ENCODE measurements at regions not wholly inside any gene's neighbourhood (a gene's known extent, or its start where the extent isn't known, plus 50 kb on each side); places are given as distances from the start of the nearest gene placed in this dataset.

DNA sequence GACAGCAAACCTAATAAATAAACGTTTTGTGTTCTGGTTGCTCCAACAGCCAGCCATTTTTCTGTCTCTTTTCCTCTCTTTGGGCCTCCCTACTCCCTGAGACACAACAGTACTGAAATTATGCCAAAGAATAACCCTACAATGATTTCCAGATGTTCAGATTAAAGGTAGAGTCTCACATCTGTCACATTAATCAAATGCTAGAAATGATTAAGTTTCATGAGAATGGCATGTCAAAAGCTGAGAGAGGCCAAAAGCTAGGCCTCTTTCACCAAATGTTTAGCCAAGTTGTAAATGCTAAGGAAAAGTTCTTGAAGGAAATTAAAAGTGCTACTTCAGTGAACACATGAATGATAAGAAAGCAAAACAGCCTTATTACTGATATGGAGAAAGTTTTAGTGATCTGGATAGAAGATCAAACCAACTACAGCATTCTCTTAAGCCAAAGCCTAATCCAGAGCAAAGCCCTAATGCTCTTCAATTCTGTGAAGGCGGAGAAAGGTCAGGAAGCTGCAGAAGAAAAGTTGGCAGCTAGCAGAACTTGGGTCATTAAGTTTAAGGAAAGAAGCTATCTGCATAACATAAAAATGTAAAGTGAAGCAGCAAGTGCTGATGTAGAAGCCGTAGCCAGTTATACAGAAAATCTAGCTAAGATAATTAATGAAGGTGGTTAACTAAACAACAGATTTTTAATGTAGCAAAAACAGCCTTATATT lies 182.1 kb upstream of the NUDT6 start:
- intact Hi-C loops (cut with DNase I; ENCODE audit: low total_unique reads): loop anchor here (10.0 kb wide), 2 partner anchors 240 to 1160 kb away; no protein-coding TSS in a partner anchor
- DNase-seq (ENCODE audit: low spot score in 2 of 2): no peak
- TF ChIP-seq, protein P1, sequence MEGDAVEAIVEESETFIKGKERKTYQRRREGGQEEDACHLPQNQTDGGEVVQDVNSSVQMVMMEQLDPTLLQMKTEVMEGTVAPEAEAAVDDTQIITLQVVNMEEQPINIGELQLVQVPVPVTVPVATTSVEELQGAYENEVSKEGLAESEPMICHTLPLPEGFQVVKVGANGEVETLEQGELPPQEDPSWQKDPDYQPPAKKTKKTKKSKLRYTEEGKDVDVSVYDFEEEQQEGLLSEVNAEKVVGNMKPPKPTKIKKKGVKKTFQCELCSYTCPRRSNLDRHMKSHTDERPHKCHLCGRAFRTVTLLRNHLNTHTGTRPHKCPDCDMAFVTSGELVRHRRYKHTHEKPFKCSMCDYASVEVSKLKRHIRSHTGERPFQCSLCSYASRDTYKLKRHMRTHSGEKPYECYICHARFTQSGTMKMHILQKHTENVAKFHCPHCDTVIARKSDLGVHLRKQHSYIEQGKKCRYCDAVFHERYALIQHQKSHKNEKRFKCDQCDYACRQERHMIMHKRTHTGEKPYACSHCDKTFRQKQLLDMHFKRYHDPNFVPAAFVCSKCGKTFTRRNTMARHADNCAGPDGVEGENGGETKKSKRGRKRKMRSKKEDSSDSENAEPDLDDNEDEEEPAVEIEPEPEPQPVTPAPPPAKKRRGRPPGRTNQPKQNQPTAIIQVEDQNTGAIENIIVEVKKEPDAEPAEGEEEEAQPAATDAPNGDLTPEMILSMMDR (IDR thresholded peaks at IDR 0.05): no peak
- H3K4me3 ChIP-seq (ENCODE audit: low read depth, poor library complexity, severe bottlenecking): no peak overlapping the region
- WGBS, 2 donors: 56 to 70% methylated on average over 3 of the region's 3 CpGs

DNA sequence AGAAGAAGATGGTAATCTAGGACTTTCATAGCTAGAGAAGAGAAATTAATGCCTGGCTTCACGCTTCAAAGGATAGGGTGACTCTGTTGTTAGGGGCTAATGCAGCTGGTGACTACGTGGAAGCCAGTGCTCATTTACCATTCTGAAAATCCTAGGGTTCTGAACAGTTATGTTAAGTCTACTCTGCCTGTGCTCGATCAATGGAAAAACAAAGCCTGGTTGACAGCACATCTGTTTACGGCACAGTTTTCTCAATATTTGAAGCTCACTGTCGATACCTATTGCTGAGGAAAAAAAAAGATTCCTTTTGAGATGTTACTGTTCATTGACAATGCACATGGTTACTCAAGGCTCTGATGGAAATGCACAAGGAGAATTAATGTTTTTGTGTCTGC lies 182.6 kb upstream of the NUDT6 start:
- H3K4me3 ChIP-seq (ENCODE audit: low read depth, poor library complexity, severe bottlenecking): no peak overlapping the region
- WGBS, 2 donors: 91 to 96% methylated on average over 5 of the region's 5 CpGs
- DNase-seq (ENCODE audit: low spot score in 2 of 2): no peak
- no peak for TF ChIP-seq POLR2A (IDR thresholded peaks at IDR 0.05)
- TF ChIP-seq, protein P1 (IDR thresholded peaks at IDR 0.05): no peak
- intact Hi-C loops (cut with DNase I; ENCODE audit: low total_unique reads): loop anchor here (10.0 kb wide), 2 partner anchors 240 to 1160 kb away; no protein-coding TSS in a partner anchor

DNA sequence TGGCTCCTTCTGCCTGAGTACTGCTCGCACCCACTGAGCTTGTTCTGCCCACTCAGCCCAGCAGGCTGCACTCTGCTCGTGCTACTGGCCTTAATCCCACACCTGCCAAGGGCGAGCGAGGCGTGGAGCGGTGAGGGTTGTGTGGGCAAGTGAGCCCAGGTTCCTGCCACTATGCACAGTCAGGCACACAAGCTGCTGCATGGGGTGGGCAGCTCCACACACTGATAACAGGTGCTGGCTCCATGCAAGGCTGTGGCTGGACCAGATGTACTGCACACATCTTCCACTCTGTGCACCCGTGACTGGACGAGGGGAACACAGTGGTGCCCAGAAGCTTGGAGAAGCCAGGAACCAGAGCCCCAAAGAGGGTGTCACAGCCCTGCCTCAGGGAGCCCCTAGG lies 184.3 kb upstream of the NUDT6 start:
- 96 to 99% methylated on average over 6 to 8 of the region's 8 CpGs for WGBS, 2 donors
- intact Hi-C loops (cut with DNase I; ENCODE audit: low total_unique reads): loop anchor here (10.0 kb wide), 2 partner anchors 238 to 1158 kb away; no protein-coding TSS in a partner anchor

DNA sequence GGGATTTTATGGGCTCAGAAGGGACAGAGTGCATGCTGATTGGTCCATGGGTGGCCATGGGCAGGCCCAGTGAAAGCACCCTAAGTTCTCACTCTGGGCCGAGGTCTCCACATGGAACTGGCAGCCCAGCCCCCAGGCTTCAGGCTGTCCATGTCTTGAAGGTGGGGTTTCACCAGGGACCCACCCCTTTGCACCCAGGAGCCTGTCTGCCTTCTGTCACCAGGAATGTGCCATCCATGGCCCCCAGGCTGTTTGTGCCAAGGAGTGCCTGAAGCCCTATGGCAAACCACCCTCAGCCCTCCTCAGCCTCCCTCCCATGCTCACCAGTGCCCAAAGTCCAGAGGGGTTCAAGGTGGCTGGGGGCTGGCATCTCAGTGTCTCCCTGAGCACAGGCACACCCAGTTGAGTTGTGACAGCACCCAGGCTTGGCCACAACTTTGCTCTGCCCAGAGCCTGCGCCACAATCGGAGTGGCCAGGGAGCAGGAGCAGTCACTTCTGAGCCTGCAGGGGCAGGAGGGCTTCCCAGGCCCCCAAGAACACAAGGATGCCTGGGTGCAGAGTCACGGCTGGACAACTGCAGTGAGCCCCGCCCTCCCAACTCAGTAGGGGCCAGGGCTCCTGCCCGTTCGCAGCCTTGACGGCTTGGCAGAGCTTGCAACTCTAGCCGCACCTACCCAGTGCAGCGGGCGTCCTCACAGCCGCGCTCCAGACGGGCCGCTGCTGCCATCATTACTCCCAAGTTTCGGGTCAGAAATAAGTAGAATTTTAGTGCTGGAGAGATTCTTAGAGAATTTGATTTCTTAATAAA lies 185.3 kb upstream of the NUDT6 start:
- no peak for TF ChIP-seq POLR2A (IDR thresholded peaks at IDR 0.05)
- TF ChIP-seq, protein P1 (IDR thresholded peaks at IDR 0.05): no peak

More for the DNA sequence above, 184.3 kb upstream of the NUDT6 start:
- no peak for TF ChIP-seq POLR2A (IDR thresholded peaks at IDR 0.05)
- TF ChIP-seq, protein P1 (IDR thresholded peaks at IDR 0.05): no peak
- no peak overlapping the region for H3K4me3 ChIP-seq (ENCODE audit: low read depth, poor library complexity, severe bottlenecking)
- DNase-seq (ENCODE audit: low spot score in 2 of 2): no peak

DNA sequence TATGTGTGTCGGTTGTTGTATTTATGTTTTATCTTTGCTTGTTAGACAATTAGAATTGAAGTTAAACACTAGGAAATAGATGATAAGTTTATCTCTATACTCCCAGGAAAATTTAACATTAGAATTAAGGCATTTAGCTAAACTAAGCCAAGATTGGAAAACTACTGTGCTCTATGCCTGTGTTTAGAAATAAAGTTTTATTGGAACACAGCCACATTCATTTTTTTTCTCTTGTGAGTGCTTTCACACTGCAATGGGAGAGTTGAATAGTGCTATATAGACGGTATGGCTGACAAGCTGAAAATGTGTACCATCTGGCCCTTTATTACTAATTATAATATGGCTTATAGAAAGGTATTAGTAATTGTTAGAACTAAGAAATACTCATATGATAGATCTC lies 186.7 kb upstream of the NUDT6 start:
- intact Hi-C loops (cut with DNase I; ENCODE audit: low total_unique reads): loop anchor here (10.0 kb wide), 2 partner anchors 236 to 1156 kb away; no protein-coding TSS in a partner anchor
- TF ChIP-seq, protein P1 (IDR thresholded peaks at IDR 0.05): no peak
- no peak for TF ChIP-seq POLR2A (IDR thresholded peaks at IDR 0.05)
- 89 to 90% methylated on average over 2 of the region's 2 CpGs for WGBS, 2 donors
- DNase-seq (ENCODE audit: low spot score in 2 of 2): no peak
- H3K4me3 ChIP-seq (ENCODE audit: low read depth, poor library complexity, severe bottlenecking): no peak overlapping the region

More for the DNA sequence above, 185.3 kb upstream of the NUDT6 start:
- WGBS, 2 donors: 93 to 99% methylated on average over 16 of the region's 16 CpGs
- no peak for DNase-seq (ENCODE audit: low spot score in 2 of 2)
- H3K4me3 ChIP-seq (ENCODE audit: low read depth, poor library complexity, severe bottlenecking): no peak overlapping the region
- intact Hi-C loops (cut with DNase I; ENCODE audit: low total_unique reads): loop anchor here (10.0 kb wide), 2 partner anchors 237 to 1157 kb away; no protein-coding TSS in a partner anchor
